Mammary epithelial cell (primary cell): ENCODE measurements at regions not wholly inside any gene's neighbourhood (a gene's known extent, or its start where the extent isn't known, plus 50 kb on each side); places are given as distances from the start of the nearest gene placed in this dataset.

Experiments
- EZH2 ChIP-seq: IDR thresholded peaks from 2 replicates; pipeline ENCODE4 v1.6.1; 2012; ENCODE audit warnings: low read length, inconsistent platforms, borderline replicate concordance
- TF ChIP-seq, protein P1 (sequence below), 2 donors: IDR thresholded peaks in 1 of 2; conservative IDR thresholded peaks in 1 of 2; 2 replicates each; pipeline ENCODE4 v1.5.1; 2011 to 2012; ENCODE audit warnings: inconsistent platforms in 2 of 2, low read length in 2 of 2, mild to moderate bottlenecking in 2 of 2, control low read depth in 1 of 2, low read depth in 1 of 2; ENCODE audit not compliant: insufficient read depth in 1 of 2; ENCODE audit errors: extremely low read depth in 1 of 2

DNA sequence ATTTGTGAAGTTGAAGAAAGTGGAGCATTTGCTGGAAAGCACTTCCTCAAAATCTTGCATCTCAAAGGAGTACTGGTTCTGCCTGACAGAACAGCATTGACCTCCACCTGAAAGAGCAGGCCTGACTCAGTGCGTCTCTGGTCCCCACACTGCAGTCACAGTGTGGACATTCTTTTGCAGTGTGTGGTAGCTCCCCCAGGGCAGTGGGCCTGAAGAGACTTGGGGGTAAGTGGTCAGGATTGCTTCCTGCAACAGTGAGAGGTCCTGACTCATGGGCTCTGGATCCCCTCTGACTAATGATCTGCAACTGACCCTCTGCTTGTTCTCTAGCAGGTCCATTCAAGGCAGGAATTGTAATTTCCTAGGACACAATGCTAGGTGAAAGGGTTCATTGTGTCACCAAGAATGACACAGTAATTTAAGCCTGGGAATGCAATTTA, 204.9 kb upstream of the KCNJ16 start:
- TF ChIP-seq, protein P1, sequence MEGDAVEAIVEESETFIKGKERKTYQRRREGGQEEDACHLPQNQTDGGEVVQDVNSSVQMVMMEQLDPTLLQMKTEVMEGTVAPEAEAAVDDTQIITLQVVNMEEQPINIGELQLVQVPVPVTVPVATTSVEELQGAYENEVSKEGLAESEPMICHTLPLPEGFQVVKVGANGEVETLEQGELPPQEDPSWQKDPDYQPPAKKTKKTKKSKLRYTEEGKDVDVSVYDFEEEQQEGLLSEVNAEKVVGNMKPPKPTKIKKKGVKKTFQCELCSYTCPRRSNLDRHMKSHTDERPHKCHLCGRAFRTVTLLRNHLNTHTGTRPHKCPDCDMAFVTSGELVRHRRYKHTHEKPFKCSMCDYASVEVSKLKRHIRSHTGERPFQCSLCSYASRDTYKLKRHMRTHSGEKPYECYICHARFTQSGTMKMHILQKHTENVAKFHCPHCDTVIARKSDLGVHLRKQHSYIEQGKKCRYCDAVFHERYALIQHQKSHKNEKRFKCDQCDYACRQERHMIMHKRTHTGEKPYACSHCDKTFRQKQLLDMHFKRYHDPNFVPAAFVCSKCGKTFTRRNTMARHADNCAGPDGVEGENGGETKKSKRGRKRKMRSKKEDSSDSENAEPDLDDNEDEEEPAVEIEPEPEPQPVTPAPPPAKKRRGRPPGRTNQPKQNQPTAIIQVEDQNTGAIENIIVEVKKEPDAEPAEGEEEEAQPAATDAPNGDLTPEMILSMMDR (conservative IDR thresholded peaks at IDR 0.05 in 1 of 2, IDR thresholded peaks at IDR 0.05 in 1 of 2; ENCODE audit: extremely low read depth in 1 of 2, insufficient read depth in 1 of 2, low read depth in 1 of 2, low read length in 2 of 2): no peak
- no peak for TF ChIP-seq EZH2
